MM.1S (cell line): ENCODE measurements at regions not wholly inside any gene's neighbourhood (a gene's known extent, or its start where the extent isn't known, plus 50 kb on each side); places are given as distances from the start of the nearest gene placed in this dataset.

Experiments
- DNase-seq: peaks from one replicate; pipeline ENCODE4 v3.0.0-alpha.2; 2015
- H2AFZ ChIP-seq: fragments of 300-600 bp; sonication (generic); 2 replicates; pipeline ENCODE4 v1.6.0; 2016; ENCODE audit warnings: antibody characterized with exemption, low read length
- H3F3A ChIP-seq: fragments of 300-600 bp; sonication (generic); 2 replicates; pipeline ENCODE4 v1.6.1; 2016; ENCODE audit warnings: mild to moderate bottlenecking, antibody characterized with exemption, low read length, moderate library complexity, mixed read lengths; ENCODE audit not compliant: insufficient read depth
- H3K27ac ChIP-seq: fragments of 300-600 bp; sonication (generic); 2 replicates; pipeline ENCODE4 v1.5.1; 2016; ENCODE audit warnings: mild to moderate bottlenecking, low read length
- H3K27me3 ChIP-seq: fragments of 300-600 bp; sonication (generic); replicated peaks from 2 replicates; pipeline ENCODE4 v1.6.0; 2016; ENCODE audit warnings: low read length; ENCODE audit not compliant: insufficient read depth
- H3K36me3 ChIP-seq: fragments of 300-600 bp; sonication (generic); replicated peaks from 2 replicates; pipeline ENCODE4 v1.6.1; 2016; ENCODE audit warnings: mild to moderate bottlenecking, low read length, mixed read lengths; ENCODE audit not compliant: insufficient read depth
- H3K4me1 ChIP-seq: fragments of 300-600 bp; sonication (generic); 2 replicates; pipeline ENCODE4 v1.6.1; 2016; ENCODE audit warnings: low read length, mixed read lengths
- H3K4me2 ChIP-seq: fragments of 300-600 bp; sonication (generic); 2 replicates; pipeline ENCODE4 v1.6.0; 2016; ENCODE audit warnings: low read depth, low read length
- H3K4me3 ChIP-seq: fragments of 300-600 bp; sonication (generic); 2 replicates; pipeline ENCODE4 v1.5.1; 2016; ENCODE audit warnings: low read length, mixed read lengths
- H3K79me2 ChIP-seq: fragments of 300-600 bp; sonication (generic); 2 replicates; pipeline ENCODE4 v1.6.1; 2016; ENCODE audit warnings: mixed run types, low read length, mixed read lengths
- H3K9ac ChIP-seq: fragments of 300-600 bp; sonication (generic); 2 replicates; pipeline ENCODE4 v1.6.1; 2016; ENCODE audit warnings: low read length, mixed read lengths
- H3K9me2 ChIP-seq: fragments of 300-600 bp; sonication (generic); replicated peaks from 2 replicates; pipeline ENCODE4 v1.6.1; 2016; ENCODE audit warnings: mild to moderate bottlenecking, low read length, mixed read lengths; ENCODE audit not compliant: insufficient read depth
- H3K9me3 ChIP-seq: fragments of 300-600 bp; sonication (generic); replicated peaks from 2 replicates; pipeline ENCODE4 v1.6.1; 2016; ENCODE audit warnings: mild to moderate bottlenecking, low read length, mixed read lengths; ENCODE audit not compliant: insufficient read depth
- H4K20me1 ChIP-seq: fragments of 300-600 bp; sonication (generic); 2 replicates; pipeline ENCODE4 v1.6.1; 2016; ENCODE audit warnings: mild to moderate bottlenecking, low read length, moderate library complexity, mixed read lengths; ENCODE audit not compliant: insufficient read depth
- EZH2 ChIP-seq: fragments of 300-600 bp; sonication (generic); optimal IDR thresholded peaks from 2 replicates; pipeline ENCODE3; 2017; ENCODE audit warnings: low read depth, mild to moderate bottlenecking, antibody characterized with exemption, low read length, mixed read lengths
- EZH2phosphoT487 ChIP-seq: fragments of 300-600 bp; sonication (generic); IDR thresholded peaks from 2 replicates; pipeline ENCODE4 v1.6.1; 2018; ENCODE audit warnings: antibody characterized with exemption, low read length
- TF ChIP-seq, protein P1 (sequence below): fragments of 300-600 bp; sonication (generic); IDR thresholded peaks from 2 replicates; pipeline ENCODE4 v1.5.1; 2016; ENCODE audit warnings: antibody characterized with exemption, low read length, mixed read lengths

- Histone ChIP-seq H3K4me1 (no peaks in the 10 kb centered on the region), H2AFZ (no peak overlapping the region), H3K27ac (no peak overlapping the region), H3K36me3 (no peaks in the 10 kb centered on the region), H4K20me1 (no peaks in the 10 kb centered on the region), H3K27me3 (no peaks in the 10 kb centered on the region), H3F3A (no peaks in the 10 kb centered on the region), H3K9me2 (no peaks in the 10 kb centered on the region), H3K4me2 (no peak overlapping the region), H3K9ac (no peak overlapping the region), H3K4me3 (no peak overlapping the region), H3K9me3 (no peaks in the 10 kb centered on the region), H3K79me2 (no peaks in the 10 kb centered on the region)
- TF ChIP-seq EZH2phosphoT487 (no peak), EZH2 (no peak)
- TF ChIP-seq, protein P1, sequence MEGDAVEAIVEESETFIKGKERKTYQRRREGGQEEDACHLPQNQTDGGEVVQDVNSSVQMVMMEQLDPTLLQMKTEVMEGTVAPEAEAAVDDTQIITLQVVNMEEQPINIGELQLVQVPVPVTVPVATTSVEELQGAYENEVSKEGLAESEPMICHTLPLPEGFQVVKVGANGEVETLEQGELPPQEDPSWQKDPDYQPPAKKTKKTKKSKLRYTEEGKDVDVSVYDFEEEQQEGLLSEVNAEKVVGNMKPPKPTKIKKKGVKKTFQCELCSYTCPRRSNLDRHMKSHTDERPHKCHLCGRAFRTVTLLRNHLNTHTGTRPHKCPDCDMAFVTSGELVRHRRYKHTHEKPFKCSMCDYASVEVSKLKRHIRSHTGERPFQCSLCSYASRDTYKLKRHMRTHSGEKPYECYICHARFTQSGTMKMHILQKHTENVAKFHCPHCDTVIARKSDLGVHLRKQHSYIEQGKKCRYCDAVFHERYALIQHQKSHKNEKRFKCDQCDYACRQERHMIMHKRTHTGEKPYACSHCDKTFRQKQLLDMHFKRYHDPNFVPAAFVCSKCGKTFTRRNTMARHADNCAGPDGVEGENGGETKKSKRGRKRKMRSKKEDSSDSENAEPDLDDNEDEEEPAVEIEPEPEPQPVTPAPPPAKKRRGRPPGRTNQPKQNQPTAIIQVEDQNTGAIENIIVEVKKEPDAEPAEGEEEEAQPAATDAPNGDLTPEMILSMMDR = no peak
- no peak for DNase-seq
Observed at GRCh38 chr13:99802416-99802815, 169.2 kb downstream of the ZIC5 start.

- H3K9me2 ChIP-seq = no peaks in the 10 kb centered on the region
- H3K4me1 ChIP-seq = no peaks in the 10 kb centered on the region
Observed at GRCh38 chr13:99800951-99801350, 170.6 kb downstream of the ZIC5 start.

DNA sequence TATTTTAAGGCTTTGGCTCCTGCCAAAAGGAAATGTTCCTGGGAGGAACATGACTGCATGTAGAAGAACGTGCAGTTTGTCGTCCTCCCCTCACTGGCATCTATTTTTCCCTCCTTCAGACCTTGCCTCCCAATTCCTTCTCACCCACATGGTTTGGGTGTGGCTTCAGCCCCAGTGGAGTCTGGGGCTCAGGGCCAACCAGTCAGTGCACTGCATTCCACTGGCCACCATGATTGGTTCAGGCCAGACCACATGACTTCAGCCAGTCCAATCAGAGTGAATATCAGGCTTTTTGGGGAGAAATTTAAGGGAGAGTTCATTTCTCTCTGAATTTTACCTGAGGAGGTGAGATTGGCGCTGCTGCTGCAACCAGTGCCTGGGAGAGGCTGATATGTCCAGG lies 171.6 kb downstream of the ZIC5 start:
- Histone ChIP-seq H3K27ac (no peak overlapping the region), H3K4me1 (no peaks in the 10 kb centered on the region), H2AFZ (no peak overlapping the region), H3K4me3 (no peak overlapping the region), H4K20me1 (no peaks in the 10 kb centered on the region), H3K36me3 (no peaks in the 10 kb centered on the region), H3F3A (no peaks in the 10 kb centered on the region), H3K27me3 (no peaks in the 10 kb centered on the region), H3K79me2 (no peaks in the 10 kb centered on the region), H3K9ac (no peak overlapping the region), H3K9me3 (no peaks in the 10 kb centered on the region), H3K4me2 (no peak overlapping the region), H3K9me2 (no peaks in the 10 kb centered on the region)
- DNase-seq = no peak
- TF ChIP-seq, protein P1 = no peak

More at GRCh38 chr13:99800951-99801350, 170.6 kb downstream of the ZIC5 start:
- H4K20me1 ChIP-seq = no peaks in the 10 kb centered on the region
- no peaks in the 10 kb centered on the region for H3F3A ChIP-seq
- no peak overlapping the region for H3K4me2 ChIP-seq
- DNase-seq = no peak
- no peaks in the 10 kb centered on the region for H3K36me3 ChIP-seq
- H3K4me3 ChIP-seq = no peak overlapping the region
- no peak overlapping the region for H3K27ac ChIP-seq
- TF ChIP-seq EZH2 (no peak), EZH2phosphoT487 (no peak)
- TF ChIP-seq, protein P1 = no peak
- H3K27me3 ChIP-seq = no peaks in the 10 kb centered on the region
- no peak overlapping the region for H2AFZ ChIP-seq
- H3K79me2 ChIP-seq = no peaks in the 10 kb centered on the region
- H3K9ac ChIP-seq = no peak overlapping the region
- no peaks in the 10 kb centered on the region for H3K9me3 ChIP-seq
